NCI-H2171 (cell line): ENCODE measurements at regions not wholly inside any gene's neighbourhood (a gene's known extent, or its start where the extent isn't known, plus 50 kb on each side); places are given as distances from the start of the nearest gene placed in this dataset.
A peak's percentile ranks its signal among the peaks of the same experiment; 100 is the strongest.
"Not testable (repeated sequence)": the region's sequence is repeated elsewhere in the genome, so short reads cannot be mapped to it uniquely, and the experiment has no call there.

Source experiments
- DNase-seq: peaks from one replicate; lab custom pipeline; 2025; lab: John Stamatoyannopoulos, UW

- no peak for DNase-seq
These were observed 199.5 kb downstream of the TBC1D2B start for GRCh38 chr15:77877869-77878577.

GRCh38 chr15:77876107-77876820 is 201.2 kb downstream of the TBC1D2B start:
- not testable (repeated sequence) for DNase-seq

- DNase-seq, result peak; percentile 55
These were observed 202.3 kb downstream of the TBC1D2B start for GRCh38 chr15:77875066-77875721.

- peak; percentile 65 for DNase-seq
These were observed 203.4 kb downstream of the TBC1D2B start for GRCh38 chr15:77874063-77874462.

GRCh38 chr15:77872521-77873425 is 204.7 kb downstream of the TBC1D2B start:
- not testable (repeated sequence) for DNase-seq

GRCh38 chr15:77871852-77872371 is 205.6 kb downstream of the TBC1D2B start:
- DNase-seq, result no peak

GRCh38 chr15:77870195-77871065 is 207.1 kb downstream of the TBC1D2B start:
- DNase-seq, result no peak

GRCh38 chr15:77869021-77869895 is 208.3 kb downstream of the TBC1D2B start:
- no peak for DNase-seq

- peak; percentile 84 for DNase-seq
These were observed 209.4 kb downstream of the TBC1D2B start for GRCh38 chr15:77868048-77868629.

- DNase-seq, result no peak
These were observed 210.1 kb downstream of the TBC1D2B start for GRCh38 chr15:77867266-77868047.

GRCh38 chr15:77866596-77867125 is 210.8 kb downstream of the TBC1D2B start:
- DNase-seq, result no peak

- no peak for DNase-seq
These were observed 211.3 kb downstream of the TBC1D2B start for GRCh38 chr15:77866186-77866585.

- DNase-seq, result no peak
These were observed 211.8 kb downstream of the TBC1D2B start for GRCh38 chr15:77865701-77866100.

GRCh38 chr15:77865106-77865610 is 212.4 kb downstream of the TBC1D2B start:
- DNase-seq, result no peak

- no peak for DNase-seq
These were observed 213.1 kb downstream of the TBC1D2B start for GRCh38 chr15:77864211-77865105.

GRCh38 chr15:77863491-77864105 is 213.9 kb downstream of the TBC1D2B start:
- no peak for DNase-seq
